Liver (tissue), 3 donors: ENCODE measurements at regions not wholly inside any gene's neighbourhood (a gene's known extent, or its start where the extent isn't known, plus 50 kb on each side); places are given as distances from the start of the nearest gene placed in this dataset.

Source experiments
- ATF3 ChIP-seq: IDR thresholded peaks from 2 replicates; pipeline ENCODE4 v1.6.1; 2016; ENCODE audit warnings: antibody characterized with exemption
- CTCF ChIP-seq: fragments of 150-350 bp; IDR thresholded peaks from 2 replicates; pipeline ENCODE4 v1.5.1; 2017; ENCODE audit warnings: improper control_type of control experiment, low read depth, low read length; ENCODE audit not compliant: missing input control
- EGR1 ChIP-seq, 2 donors: IDR thresholded peaks; 2 replicates each; pipeline ENCODE4 v1.6.1; 2016 to 2018; ENCODE audit warnings: antibody characterized with exemption in 2 of 2, low read depth in 2 of 2
- FOXA1 ChIP-seq: IDR thresholded peaks from 2 replicates; pipeline ENCODE4 v1.6.1; 2016; ENCODE audit warnings: antibody characterized with exemption
- FOXA2 ChIP-seq: IDR thresholded peaks from 2 replicates; pipeline ENCODE4 v1.6.1; 2016; ENCODE audit warnings: antibody characterized with exemption
- JUND ChIP-seq, 2 donors: IDR thresholded peaks; 2 replicates each; pipeline ENCODE4 v1.6.1; 2016; ENCODE audit warnings: antibody characterized with exemption in 2 of 2
- MAX ChIP-seq: IDR thresholded peaks from 2 replicates; pipeline ENCODE4 v1.6.1; 2016; ENCODE audit warnings: antibody characterized with exemption
- NR2F2 ChIP-seq: IDR thresholded peaks from 2 replicates; pipeline ENCODE4 v1.6.1; 2016; ENCODE audit warnings: antibody characterized with exemption
- RAD21 ChIP-seq, 2 donors: IDR thresholded peaks; 2 replicates each; pipeline ENCODE4 v1.6.1; 2016; ENCODE audit warnings: antibody characterized with exemption in 2 of 2, mild to moderate bottlenecking in 2 of 2
- REST ChIP-seq: IDR thresholded peaks from 2 replicates; pipeline ENCODE4 v1.6.1; 2016; ENCODE audit warnings: antibody characterized with exemption, mild to moderate bottlenecking
- RXRA ChIP-seq, 2 donors: IDR thresholded peaks; 2 replicates each; pipeline ENCODE4 v1.6.1; 2017 to 2018; ENCODE audit warnings: antibody characterized with exemption in 2 of 2, mild to moderate bottlenecking in 1 of 2
- SP1 ChIP-seq: IDR thresholded peaks from 2 replicates; pipeline ENCODE4 v1.6.1; 2018; ENCODE audit warnings: antibody characterized with exemption, mild to moderate bottlenecking
- TAF1 ChIP-seq: conservative IDR thresholded peaks from 2 replicates; pipeline ENCODE4 v1.6.1; 2016; ENCODE audit warnings: antibody characterized with exemption, mild to moderate bottlenecking
- ZBTB33 ChIP-seq: IDR thresholded peaks from 2 replicates; pipeline ENCODE4 v1.6.1; 2016; ENCODE audit warnings: antibody characterized with exemption
- donor health status: healthy.
- donor health status: healthy.

- no peak for TF ChIP-seq JUND (IDR thresholded peaks at IDR 0.05)
- TF ChIP-seq CTCF: no peak
- no peak for TF ChIP-seq EGR1 (IDR thresholded peaks at IDR 0.05; ENCODE audit: low read depth in 2 of 2)
- TF ChIP-seq ATF3: no peak
- TF ChIP-seq SP1: no peak
- TF ChIP-seq RAD21 (IDR thresholded peaks at IDR 0.05): no peak
- no peak for TF ChIP-seq TAF1
- no peak for TF ChIP-seq MAX
- TF ChIP-seq REST: no peak
- no peak for TF ChIP-seq FOXA2
- no peak for TF ChIP-seq ZBTB33
- no peak for TF ChIP-seq FOXA1
- TF ChIP-seq RXRA (IDR thresholded peaks at IDR 0.05): no peak
- TF ChIP-seq NR2F2: no peak
These were observed 435.5 kb downstream of the CAAP1 start for GRCh38 chr9:26457151-26457550.
